ENCODE measurements at regions not wholly inside any gene's neighbourhood (a gene's known extent, or its start where the extent isn't known, plus 50 kb on each side); places are given as distances from the start of the nearest gene placed in this dataset.

DNA sequence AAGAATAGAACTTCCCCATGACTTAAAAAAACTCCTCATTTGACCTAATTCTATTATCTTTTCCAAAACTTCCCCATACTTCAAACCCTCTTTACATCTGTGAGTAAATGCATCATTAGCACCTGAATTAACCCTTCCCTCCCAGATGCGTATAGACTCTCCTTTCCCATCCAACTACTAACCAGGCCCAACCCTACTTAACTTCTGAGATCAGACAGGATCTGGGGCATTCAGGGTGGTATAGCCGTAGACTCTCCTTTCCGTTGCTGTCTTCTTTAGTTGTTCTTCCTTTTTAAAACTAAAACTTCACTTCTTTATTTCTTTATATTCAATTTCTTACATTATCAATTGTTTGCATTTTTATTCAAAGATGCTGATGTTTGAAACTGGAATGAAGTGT is 165.2 kb downstream of the SLCO4C1 start:
- TF ChIP-seq, protein P1, sequence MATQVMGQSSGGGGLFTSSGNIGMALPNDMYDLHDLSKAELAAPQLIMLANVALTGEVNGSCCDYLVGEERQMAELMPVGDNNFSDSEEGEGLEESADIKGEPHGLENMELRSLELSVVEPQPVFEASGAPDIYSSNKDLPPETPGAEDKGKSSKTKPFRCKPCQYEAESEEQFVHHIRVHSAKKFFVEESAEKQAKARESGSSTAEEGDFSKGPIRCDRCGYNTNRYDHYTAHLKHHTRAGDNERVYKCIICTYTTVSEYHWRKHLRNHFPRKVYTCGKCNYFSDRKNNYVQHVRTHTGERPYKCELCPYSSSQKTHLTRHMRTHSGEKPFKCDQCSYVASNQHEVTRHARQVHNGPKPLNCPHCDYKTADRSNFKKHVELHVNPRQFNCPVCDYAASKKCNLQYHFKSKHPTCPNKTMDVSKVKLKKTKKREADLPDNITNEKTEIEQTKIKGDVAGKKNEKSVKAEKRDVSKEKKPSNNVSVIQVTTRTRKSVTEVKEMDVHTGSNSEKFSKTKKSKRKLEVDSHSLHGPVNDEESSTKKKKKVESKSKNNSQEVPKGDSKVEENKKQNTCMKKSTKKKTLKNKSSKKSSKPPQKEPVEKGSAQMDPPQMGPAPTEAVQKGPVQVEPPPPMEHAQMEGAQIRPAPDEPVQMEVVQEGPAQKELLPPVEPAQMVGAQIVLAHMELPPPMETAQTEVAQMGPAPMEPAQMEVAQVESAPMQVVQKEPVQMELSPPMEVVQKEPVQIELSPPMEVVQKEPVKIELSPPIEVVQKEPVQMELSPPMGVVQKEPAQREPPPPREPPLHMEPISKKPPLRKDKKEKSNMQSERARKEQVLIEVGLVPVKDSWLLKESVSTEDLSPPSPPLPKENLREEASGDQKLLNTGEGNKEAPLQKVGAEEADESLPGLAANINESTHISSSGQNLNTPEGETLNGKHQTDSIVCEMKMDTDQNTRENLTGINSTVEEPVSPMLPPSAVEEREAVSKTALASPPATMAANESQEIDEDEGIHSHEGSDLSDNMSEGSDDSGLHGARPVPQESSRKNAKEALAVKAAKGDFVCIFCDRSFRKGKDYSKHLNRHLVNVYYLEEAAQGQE (IDR thresholded peaks at IDR 0.05; ENCODE audit: insufficient read depth in 1 of 2, low read depth in 2 of 2, low read length in 2 of 2): no peak
- TF ChIP-seq SIN3A (IDR thresholded peaks at IDR 0.05; ENCODE audit: borderline replicate concordance, insufficient read depth, low read length): no peak
- TF ChIP-seq TAF1 (IDR thresholded peaks at IDR 0.05; ENCODE audit: borderline replicate concordance, insufficient read depth, low read length): no peak
- TF ChIP-seq POLR2AphosphoS5 (IDR thresholded peaks at IDR 0.05; ENCODE audit: low read depth, low read length): no peak
- no peak for TF ChIP-seq FOXP2 (optimal IDR thresholded peaks at IDR 0.05; ENCODE audit: borderline replicate concordance, extremely low read depth, extremely low read length, insufficient read depth)

- TF ChIP-seq FOXP2 (optimal IDR thresholded peaks at IDR 0.05; ENCODE audit: borderline replicate concordance, extremely low read depth, extremely low read length, insufficient read depth) (no peak), SIN3A (IDR thresholded peaks at IDR 0.05; ENCODE audit: borderline replicate concordance, insufficient read depth, low read length) (no peak), TAF1 (IDR thresholded peaks at IDR 0.05; ENCODE audit: borderline replicate concordance, insufficient read depth, low read length) (no peak), POLR2AphosphoS5 (IDR thresholded peaks at IDR 0.05; ENCODE audit: low read depth, low read length) (no peak)
- TF ChIP-seq, protein P1 (IDR thresholded peaks at IDR 0.05; ENCODE audit: insufficient read depth in 1 of 2, low read depth in 2 of 2, low read length in 2 of 2): no peak
Measured at GRCh38 chr5:102130386-102130785, 165.7 kb downstream of the SLCO4C1 start.

DNA sequence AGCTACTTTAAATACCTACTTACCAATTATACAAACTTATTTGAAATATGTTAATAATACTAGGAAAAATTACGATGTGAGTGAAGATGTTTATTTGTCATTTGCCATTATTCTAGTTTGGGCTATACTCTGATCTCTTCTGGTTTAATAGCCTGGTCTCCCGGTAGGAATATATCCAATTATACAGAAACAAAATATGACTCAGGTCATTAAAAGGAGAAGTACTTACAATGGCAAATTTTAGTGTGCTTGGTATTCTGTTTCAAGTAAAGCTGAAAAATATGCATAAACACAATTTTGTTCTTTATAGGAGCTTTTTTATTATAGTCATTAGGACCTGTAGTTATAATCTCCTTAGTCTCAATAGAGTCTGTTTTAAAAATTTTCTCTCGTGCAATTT is 176.8 kb downstream of the SLCO4C1 start:
- TF ChIP-seq SIN3A (IDR thresholded peaks at IDR 0.05; ENCODE audit: borderline replicate concordance, insufficient read depth, low read length) (no peak), TAF1 (IDR thresholded peaks at IDR 0.05; ENCODE audit: borderline replicate concordance, insufficient read depth, low read length) (no peak), FOXP2 (optimal IDR thresholded peaks at IDR 0.05; ENCODE audit: borderline replicate concordance, extremely low read depth, extremely low read length, insufficient read depth) (no peak), POLR2AphosphoS5 (IDR thresholded peaks at IDR 0.05; ENCODE audit: low read depth, low read length) (no peak)
- TF ChIP-seq, protein P1 (IDR thresholded peaks at IDR 0.05; ENCODE audit: insufficient read depth in 1 of 2, low read depth in 2 of 2, low read length in 2 of 2): no peak

DNA sequence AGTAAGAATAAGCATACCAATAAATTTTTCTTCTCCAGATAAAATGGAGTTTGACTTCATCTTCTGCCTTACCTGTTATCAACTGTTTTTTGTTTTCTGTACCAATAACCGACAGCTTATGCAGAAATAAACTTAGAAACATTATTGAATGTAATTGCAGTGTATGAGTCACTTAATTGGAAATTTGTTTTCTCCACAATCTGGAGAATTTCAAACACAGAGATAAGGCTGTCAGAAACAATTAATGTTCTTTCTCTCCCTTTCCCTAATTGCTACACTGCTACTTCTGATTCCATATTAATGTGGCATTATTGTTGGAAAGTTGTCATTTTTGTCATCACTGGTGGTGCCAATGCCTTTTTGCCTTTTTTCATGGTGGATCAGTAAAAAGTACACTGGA is 180.3 kb downstream of the SLCO4C1 start:
- no peak for TF ChIP-seq FOXP2 (optimal IDR thresholded peaks at IDR 0.05; ENCODE audit: borderline replicate concordance, extremely low read depth, extremely low read length, insufficient read depth)
- TF ChIP-seq, protein P1 (IDR thresholded peaks at IDR 0.05; ENCODE audit: insufficient read depth in 1 of 2, low read depth in 2 of 2, low read length in 2 of 2): no peak
- TF ChIP-seq POLR2AphosphoS5 (IDR thresholded peaks at IDR 0.05; ENCODE audit: low read depth, low read length): no peak
- no peak for TF ChIP-seq SIN3A (IDR thresholded peaks at IDR 0.05; ENCODE audit: borderline replicate concordance, insufficient read depth, low read length)
- no peak for TF ChIP-seq TAF1 (IDR thresholded peaks at IDR 0.05; ENCODE audit: borderline replicate concordance, insufficient read depth, low read length)
